Thoracic aorta (tissue), 2 donors: ENCODE measurements at regions not wholly inside any gene's neighbourhood (a gene's known extent, or its start where the extent isn't known, plus 50 kb on each side); places are given as distances from the start of the nearest gene placed in this dataset.

Experiments used
- ATAC-seq: fragments of 150-250 bp; one replicate; pipeline ENCODE4 v1.8.0; 2017; ENCODE audit warnings: low read depth; ENCODE audit not compliant: insufficient number of reproducible peaks, low FRiP score
- DNase-seq: peaks from one replicate; pipeline ENCODE4 v3.0.0-alpha.2; 2020; ENCODE audit warnings: low spot score
- H3K27ac ChIP-seq, 2 donors: fragments of 200-600 bp; sonication (generic); 1 replicate in 1 of 2; 2 replicates in 1 of 2; pipeline ENCODE4 v1.5.1; 2016; ENCODE audit warnings: mild to moderate bottlenecking in 2 of 2, moderate library complexity in 2 of 2
- H3K27me3 ChIP-seq: fragments of 200-600 bp; sonication (generic); replicated peaks from 2 replicates; pipeline ENCODE4 v1.6.0; 2016; ENCODE audit warnings: mild to moderate bottlenecking; ENCODE audit not compliant: insufficient read depth
- H3K36me3 ChIP-seq: fragments of 200-600 bp; sonication (generic); one replicate; pipeline ENCODE4 v1.5.1; 2016
- H3K4me1 ChIP-seq, 2 donors: fragments of 200-600 bp; sonication (generic); 1 replicate in 1 of 2; 2 replicates in 1 of 2; pipeline versions ENCODE4 v1.5.1 to v1.6.0; 2016; ENCODE audit warnings: low read depth in 2 of 2, mild to moderate bottlenecking in 1 of 2; ENCODE audit not compliant: control insufficient read depth in 1 of 2
- H3K4me3 ChIP-seq: fragments of 200-600 bp; sonication (generic); 2 replicates; pipeline ENCODE4 v1.5.1; 2016; ENCODE audit warnings: mild to moderate bottlenecking
- H3K9me3 ChIP-seq: fragments of 200-600 bp; sonication (generic); 2 replicates; pipeline ENCODE4 v1.5.1; 2016
- TF ChIP-seq, protein P1 (sequence below): fragments of 200-600 bp; sonication (generic); IDR thresholded peaks from one replicate; pipeline ENCODE4 v1.5.1; 2019; ENCODE audit warnings: antibody characterized with exemption

- H3K9me3 ChIP-seq = no peaks in the 10 kb centered on the region
Measured at GRCh38 chrX:1012678-1013300, 199.7 kb downstream of the CRLF2 start.

DNA sequence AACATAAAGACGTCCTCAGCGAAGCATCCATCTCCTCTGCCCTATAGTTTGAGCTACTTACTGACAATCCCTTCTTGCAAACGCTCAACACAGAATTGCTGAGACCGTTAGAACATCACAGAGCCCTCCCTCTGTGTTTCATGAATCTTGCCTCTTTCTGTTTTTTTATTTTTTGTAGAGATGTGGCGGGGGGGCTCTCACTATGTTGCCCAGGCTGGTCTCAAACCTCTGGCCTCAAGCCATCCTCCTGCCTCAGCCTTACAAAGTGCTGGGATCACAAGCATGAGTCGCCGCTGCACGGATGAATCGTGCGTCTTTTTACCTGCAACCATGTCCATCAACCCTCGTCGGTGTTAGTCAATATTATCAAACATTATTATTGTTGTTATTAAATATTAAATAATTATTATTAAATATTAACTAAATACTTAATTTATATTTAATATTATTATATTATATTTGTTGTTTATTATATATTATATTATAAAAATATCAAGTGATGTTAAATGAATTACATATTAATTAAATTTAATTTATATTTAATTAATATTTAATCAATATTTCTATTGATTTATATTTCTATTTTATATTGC lies 200.7 kb downstream of the CRLF2 start:
- Histone ChIP-seq H3K9me3 (no peaks in the 10 kb centered on the region), H3K36me3 (no peaks in the 10 kb centered on the region), H3K4me1 (no peaks in the 10 kb centered on the region), H3K27me3 (no peaks in the 10 kb centered on the region), H3K4me3 (no peak overlapping the region), H3K27ac (no peak overlapping the region)
- ATAC-seq (no peak), DNase-seq (no peak)
- TF ChIP-seq, protein P1, sequence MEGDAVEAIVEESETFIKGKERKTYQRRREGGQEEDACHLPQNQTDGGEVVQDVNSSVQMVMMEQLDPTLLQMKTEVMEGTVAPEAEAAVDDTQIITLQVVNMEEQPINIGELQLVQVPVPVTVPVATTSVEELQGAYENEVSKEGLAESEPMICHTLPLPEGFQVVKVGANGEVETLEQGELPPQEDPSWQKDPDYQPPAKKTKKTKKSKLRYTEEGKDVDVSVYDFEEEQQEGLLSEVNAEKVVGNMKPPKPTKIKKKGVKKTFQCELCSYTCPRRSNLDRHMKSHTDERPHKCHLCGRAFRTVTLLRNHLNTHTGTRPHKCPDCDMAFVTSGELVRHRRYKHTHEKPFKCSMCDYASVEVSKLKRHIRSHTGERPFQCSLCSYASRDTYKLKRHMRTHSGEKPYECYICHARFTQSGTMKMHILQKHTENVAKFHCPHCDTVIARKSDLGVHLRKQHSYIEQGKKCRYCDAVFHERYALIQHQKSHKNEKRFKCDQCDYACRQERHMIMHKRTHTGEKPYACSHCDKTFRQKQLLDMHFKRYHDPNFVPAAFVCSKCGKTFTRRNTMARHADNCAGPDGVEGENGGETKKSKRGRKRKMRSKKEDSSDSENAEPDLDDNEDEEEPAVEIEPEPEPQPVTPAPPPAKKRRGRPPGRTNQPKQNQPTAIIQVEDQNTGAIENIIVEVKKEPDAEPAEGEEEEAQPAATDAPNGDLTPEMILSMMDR = no peak

More at GRCh38 chrX:1012678-1013300, 199.7 kb downstream of the CRLF2 start:
- Histone ChIP-seq H3K4me1 (no peaks in the 10 kb centered on the region), H3K36me3 (no peaks in the 10 kb centered on the region), H3K4me3 (no peak overlapping the region), H3K27me3 (no peaks in the 10 kb centered on the region), H3K27ac (no peak overlapping the region)
- TF ChIP-seq, protein P1 = no peak
- DNase-seq = no peak
- no peak for ATAC-seq

- Histone ChIP-seq H3K27ac (no peak overlapping the region), H3K9me3 (no peaks in the 10 kb centered on the region), H3K4me1 (no peaks in the 10 kb centered on the region), H3K4me3 (no peak overlapping the region), H3K27me3 (no peaks in the 10 kb centered on the region), H3K36me3 (no peaks in the 10 kb centered on the region)
- ATAC-seq (no peak), DNase-seq (no peak)
- TF ChIP-seq, protein P1 = no peak
Measured at GRCh38 chrX:1009771-1010170, 202.7 kb downstream of the CRLF2 start.

DNA sequence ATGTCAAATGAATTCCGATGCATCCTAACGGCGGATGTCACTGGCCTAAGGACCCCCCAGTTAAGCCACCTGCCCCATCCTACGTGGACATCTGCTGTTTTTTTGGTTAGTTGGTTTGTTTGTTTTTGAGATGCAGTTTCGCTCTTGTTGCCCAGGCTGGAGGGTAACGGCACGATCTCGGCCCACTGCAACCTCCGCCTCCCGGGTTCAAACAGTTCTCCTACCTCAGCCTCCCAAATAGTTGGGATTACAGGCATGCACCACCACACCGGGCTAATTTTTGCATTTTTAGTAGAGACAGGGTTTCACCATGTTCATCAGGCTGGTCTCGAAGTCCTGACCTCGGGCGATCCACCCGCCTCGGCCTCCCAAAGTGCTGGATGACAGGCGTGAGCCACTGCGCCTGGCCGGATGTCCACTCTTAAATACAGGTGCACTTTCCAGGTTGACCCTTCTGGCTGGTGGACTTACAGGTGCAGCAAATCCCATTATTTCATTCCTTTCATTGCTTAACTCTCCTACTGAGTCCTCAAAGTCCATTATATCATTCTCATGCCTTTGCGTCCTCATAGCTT lies 206.2 kb downstream of the CRLF2 start:
- no peak overlapping the region for H3K4me3 ChIP-seq

GRCh38 chrX:1002611-1003010 lies 209.8 kb downstream of the CRLF2 start:
- no peak for ATAC-seq

More for the DNA sequence above, 206.2 kb downstream of the CRLF2 start:
- Histone ChIP-seq H3K27ac (no peak overlapping the region), H3K4me1 (no peaks in the 10 kb centered on the region), H3K36me3 (no peaks in the 10 kb centered on the region), H3K9me3 (no peaks in the 10 kb centered on the region), H3K27me3 (no peaks in the 10 kb centered on the region)
- no peak for DNase-seq
- no peak for ATAC-seq
- TF ChIP-seq, protein P1 = no peak

More at GRCh38 chrX:1002611-1003010, 209.8 kb downstream of the CRLF2 start:
- H3K36me3 ChIP-seq = no peaks in the 10 kb centered on the region
- no peak for DNase-seq
- no peaks in the 10 kb centered on the region for H3K4me1 ChIP-seq
- TF ChIP-seq, protein P1 = no peak
- H3K27me3 ChIP-seq = no peaks in the 10 kb centered on the region
- H3K27ac ChIP-seq = no peak overlapping the region
- H3K4me3 ChIP-seq = no peak overlapping the region
- H3K9me3 ChIP-seq = no peaks in the 10 kb centered on the region
